ENCODE measurements at regions not wholly inside any gene's neighbourhood (a gene's known extent, or its start where the extent isn't known, plus 50 kb on each side); places are given as distances from the start of the nearest gene placed in this dataset.

DNA sequence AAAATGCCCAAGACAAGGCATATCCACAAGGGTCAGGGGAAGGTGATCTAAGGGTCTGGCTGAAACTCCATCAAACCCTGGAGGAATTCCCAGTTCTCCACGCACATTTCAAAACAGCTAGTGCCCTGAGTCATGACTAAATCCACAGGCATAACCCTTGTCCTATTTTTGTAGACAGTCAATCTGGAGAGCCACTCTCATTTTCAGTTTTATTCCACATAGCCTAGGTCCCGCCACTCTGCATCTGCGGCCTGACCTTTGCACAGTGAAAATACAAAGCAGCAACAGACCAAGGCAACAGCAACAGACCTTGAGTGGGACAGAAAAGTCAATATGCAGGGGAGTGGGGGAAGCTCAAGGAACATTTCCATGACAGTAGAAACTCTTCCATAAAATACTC is 201.4 kb upstream of the NPVF start:
- Histone ChIP-seq H3K4me1 (ENCODE audit: insufficient read depth, low read length) (no peaks in the 10 kb centered on the region), H3K27me3 (ENCODE audit: insufficient read depth, low read length, poor library complexity) (peaks cover 5% of the 10 kb centered on the region), H3K4me3 (ENCODE audit: low read depth in 1 of 2, low read length in 2 of 2) (no peak overlapping the region), H4K20me1 (ENCODE audit: insufficient read depth, low read length) (no peaks in the 10 kb centered on the region), H3K27ac (ENCODE audit: low read length) (no peak overlapping the region), H3K36me3 (ENCODE audit: insufficient read depth, low read length) (no peaks in the 10 kb centered on the region), H2AFZ (ENCODE audit: low read depth, low read length) (no peak overlapping the region), H3K79me2 (ENCODE audit: insufficient read depth, low read length) (no peaks in the 10 kb centered on the region), H3K4me2 (ENCODE audit: insufficient read depth, low read length) (no peak overlapping the region), H3K9ac (ENCODE audit: low read depth, low read length) (no peak overlapping the region), H3K9me3 (ENCODE audit: insufficient read depth, low read length, severe bottlenecking) (no peaks in the 10 kb centered on the region)
- DNase-seq (no peak), ATAC-seq (ENCODE audit: insufficient read depth, low read depth) (no peak)
- no peak for TF ChIP-seq EZH2 (IDR thresholded peaks at IDR 0.05; ENCODE audit: borderline replicate concordance, low read depth, low read length, severe bottlenecking)

DNA sequence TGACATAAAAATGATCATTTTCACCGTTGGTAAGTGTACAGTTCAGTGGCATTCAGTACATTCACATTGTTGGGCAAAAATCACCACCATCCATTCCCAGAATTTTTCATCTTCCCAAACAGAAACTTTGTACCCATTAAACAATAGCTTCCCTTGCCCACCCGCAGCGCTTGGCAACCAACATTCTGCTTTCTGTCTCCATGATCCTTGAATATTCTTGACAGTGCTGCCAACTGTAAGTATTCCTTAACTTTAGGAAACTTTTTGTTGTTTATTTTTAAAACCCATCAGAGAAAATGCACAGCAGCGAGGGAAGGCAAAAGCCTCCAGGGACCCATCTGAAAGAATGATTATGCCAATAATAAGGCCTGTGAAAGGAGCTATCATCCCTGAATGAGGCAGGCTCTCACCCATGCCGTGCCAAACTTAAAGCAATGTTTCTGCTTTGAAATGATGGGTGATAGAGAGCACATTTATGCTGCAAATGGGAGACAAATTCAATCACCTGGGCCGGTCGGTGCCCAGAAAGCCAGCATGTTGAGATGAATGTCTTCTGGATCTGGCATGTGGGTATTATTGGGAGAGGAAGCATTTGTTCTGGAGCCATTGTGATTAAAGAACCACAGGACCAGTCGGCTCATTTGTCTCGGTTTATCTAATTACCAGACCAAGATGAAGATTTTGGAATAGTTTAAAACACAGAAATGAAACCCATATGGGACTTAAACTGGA is 202.1 kb upstream of the NPVF start:
- Histone ChIP-seq H3K79me2 (ENCODE audit: insufficient read depth, low read length) (no peaks in the 10 kb centered on the region), H3K27me3 (ENCODE audit: insufficient read depth, low read length, poor library complexity) (peaks cover 4% of the 10 kb centered on the region), H3K4me2 (ENCODE audit: insufficient read depth, low read length) (no peak overlapping the region), H3K27ac (ENCODE audit: low read length) (no peak overlapping the region), H3K9me3 (ENCODE audit: insufficient read depth, low read length, severe bottlenecking) (no peaks in the 10 kb centered on the region), H3K9ac (ENCODE audit: low read depth, low read length) (no peak overlapping the region), H3K4me3 (ENCODE audit: low read depth in 1 of 2, low read length in 2 of 2) (no peak overlapping the region), H2AFZ (ENCODE audit: low read depth, low read length) (no peak overlapping the region), H4K20me1 (ENCODE audit: insufficient read depth, low read length) (no peaks in the 10 kb centered on the region), H3K36me3 (ENCODE audit: insufficient read depth, low read length) (no peaks in the 10 kb centered on the region), H3K4me1 (ENCODE audit: insufficient read depth, low read length) (no peaks in the 10 kb centered on the region)
- no peak for DNase-seq
- ATAC-seq (ENCODE audit: insufficient read depth, low read depth), result no peak
- no peak for TF ChIP-seq EZH2 (IDR thresholded peaks at IDR 0.05; ENCODE audit: borderline replicate concordance, low read depth, low read length, severe bottlenecking)
- TF ChIP-seq, protein P1, sequence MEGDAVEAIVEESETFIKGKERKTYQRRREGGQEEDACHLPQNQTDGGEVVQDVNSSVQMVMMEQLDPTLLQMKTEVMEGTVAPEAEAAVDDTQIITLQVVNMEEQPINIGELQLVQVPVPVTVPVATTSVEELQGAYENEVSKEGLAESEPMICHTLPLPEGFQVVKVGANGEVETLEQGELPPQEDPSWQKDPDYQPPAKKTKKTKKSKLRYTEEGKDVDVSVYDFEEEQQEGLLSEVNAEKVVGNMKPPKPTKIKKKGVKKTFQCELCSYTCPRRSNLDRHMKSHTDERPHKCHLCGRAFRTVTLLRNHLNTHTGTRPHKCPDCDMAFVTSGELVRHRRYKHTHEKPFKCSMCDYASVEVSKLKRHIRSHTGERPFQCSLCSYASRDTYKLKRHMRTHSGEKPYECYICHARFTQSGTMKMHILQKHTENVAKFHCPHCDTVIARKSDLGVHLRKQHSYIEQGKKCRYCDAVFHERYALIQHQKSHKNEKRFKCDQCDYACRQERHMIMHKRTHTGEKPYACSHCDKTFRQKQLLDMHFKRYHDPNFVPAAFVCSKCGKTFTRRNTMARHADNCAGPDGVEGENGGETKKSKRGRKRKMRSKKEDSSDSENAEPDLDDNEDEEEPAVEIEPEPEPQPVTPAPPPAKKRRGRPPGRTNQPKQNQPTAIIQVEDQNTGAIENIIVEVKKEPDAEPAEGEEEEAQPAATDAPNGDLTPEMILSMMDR (IDR thresholded peaks at IDR 0.05; ENCODE audit: borderline replicate concordance, extremely low read depth, low read length, poor library complexity, severe bottlenecking), result no peak

DNA sequence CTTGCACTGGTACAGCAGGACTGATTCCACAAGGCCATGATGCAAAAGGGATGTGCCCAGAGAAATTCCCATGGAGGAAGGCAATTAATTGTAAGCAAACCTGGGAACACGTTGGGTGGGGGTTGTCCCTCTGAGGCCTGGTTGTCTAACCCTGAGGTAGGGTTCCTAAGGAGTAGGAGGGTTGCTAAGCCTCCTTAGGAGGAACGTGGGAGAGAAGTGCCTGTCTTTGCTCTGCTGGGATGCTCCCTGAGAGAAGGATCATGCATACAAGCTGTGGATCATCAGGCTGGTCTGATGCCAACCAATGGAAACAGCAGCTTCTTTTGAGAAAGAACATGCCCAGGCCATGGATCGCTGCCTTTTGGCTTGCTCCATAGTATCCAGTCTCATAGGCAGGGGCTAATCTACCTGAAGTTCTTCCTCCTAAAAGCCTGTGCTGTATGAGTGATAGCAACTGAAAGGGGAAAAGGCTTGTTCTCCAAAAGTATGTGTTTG is 203.7 kb upstream of the NPVF start:
- Histone ChIP-seq H2AFZ (ENCODE audit: low read depth, low read length) (no peak overlapping the region), H3K4me3 (ENCODE audit: low read depth in 1 of 2, low read length in 2 of 2) (no peak overlapping the region), H3K9ac (ENCODE audit: low read depth, low read length) (no peak overlapping the region), H4K20me1 (ENCODE audit: insufficient read depth, low read length) (no peaks in the 10 kb centered on the region), H3K79me2 (ENCODE audit: insufficient read depth, low read length) (no peaks in the 10 kb centered on the region), H3K9me3 (ENCODE audit: insufficient read depth, low read length, severe bottlenecking) (no peaks in the 10 kb centered on the region), H3K4me1 (ENCODE audit: insufficient read depth, low read length) (no peaks in the 10 kb centered on the region), H3K27me3 (ENCODE audit: insufficient read depth, low read length, poor library complexity) (peaks cover 4% of the 10 kb centered on the region), H3K27ac (ENCODE audit: low read length) (no peak overlapping the region), H3K4me2 (ENCODE audit: insufficient read depth, low read length) (no peak overlapping the region), H3K36me3 (ENCODE audit: insufficient read depth, low read length) (no peaks in the 10 kb centered on the region)
- TF ChIP-seq EZH2 (IDR thresholded peaks at IDR 0.05; ENCODE audit: borderline replicate concordance, low read depth, low read length, severe bottlenecking), result no peak
- TF ChIP-seq, protein P1 (IDR thresholded peaks at IDR 0.05; ENCODE audit: borderline replicate concordance, extremely low read depth, low read length, poor library complexity, severe bottlenecking), result no peak
- DNase-seq (no peak), ATAC-seq (ENCODE audit: insufficient read depth, low read depth) (no peak)

DNA sequence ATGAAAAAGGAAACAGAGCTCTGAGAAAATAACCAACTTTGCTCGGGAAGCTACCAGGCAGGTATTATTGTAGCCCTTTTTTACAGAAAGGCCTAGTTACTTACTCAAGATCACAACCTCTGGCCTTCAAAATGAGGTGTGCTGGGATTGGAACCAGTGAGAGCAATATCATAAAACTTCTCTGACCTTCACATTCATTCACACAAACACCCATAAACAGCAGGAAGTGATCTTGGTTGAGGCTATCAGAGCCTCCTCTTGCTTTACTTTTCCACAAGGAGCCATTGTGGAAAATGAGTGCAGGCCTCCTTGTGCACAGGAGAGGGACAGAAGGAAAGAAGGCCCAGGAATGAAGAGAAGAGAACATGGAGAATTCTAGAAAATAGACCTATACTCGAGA is 204.5 kb upstream of the NPVF start:
- ATAC-seq (ENCODE audit: insufficient read depth, low read depth) (no peak), DNase-seq (no peak)
- Histone ChIP-seq H3K79me2 (ENCODE audit: insufficient read depth, low read length) (no peaks in the 10 kb centered on the region), H3K27me3 (ENCODE audit: insufficient read depth, low read length, poor library complexity) (peaks cover 4% of the 10 kb centered on the region), H3K4me3 (ENCODE audit: low read depth in 1 of 2, low read length in 2 of 2) (no peak overlapping the region), H3K36me3 (ENCODE audit: insufficient read depth, low read length) (no peaks in the 10 kb centered on the region), H3K9me3 (ENCODE audit: insufficient read depth, low read length, severe bottlenecking) (no peaks in the 10 kb centered on the region), H3K4me1 (ENCODE audit: insufficient read depth, low read length) (no peaks in the 10 kb centered on the region), H4K20me1 (ENCODE audit: insufficient read depth, low read length) (no peaks in the 10 kb centered on the region), H3K27ac (ENCODE audit: low read length) (no peak overlapping the region), H3K4me2 (ENCODE audit: insufficient read depth, low read length) (no peak overlapping the region), H3K9ac (ENCODE audit: low read depth, low read length) (no peak overlapping the region), H2AFZ (ENCODE audit: low read depth, low read length) (no peak overlapping the region)
- TF ChIP-seq EZH2 (IDR thresholded peaks at IDR 0.05; ENCODE audit: borderline replicate concordance, low read depth, low read length, severe bottlenecking), result no peak
- TF ChIP-seq, protein P1 (IDR thresholded peaks at IDR 0.05; ENCODE audit: borderline replicate concordance, extremely low read depth, low read length, poor library complexity, severe bottlenecking), result no peak
